ENCODE measurements at regions not wholly inside any gene's neighbourhood (a gene's known extent, or its start where the extent isn't known, plus 50 kb on each side); places are given as distances from the start of the nearest gene placed in this dataset.

GRCh38 chr16:85394456-85395206 is 218.5 kb upstream of the GSE1 start:
- no peak for DNase-seq

DNA sequence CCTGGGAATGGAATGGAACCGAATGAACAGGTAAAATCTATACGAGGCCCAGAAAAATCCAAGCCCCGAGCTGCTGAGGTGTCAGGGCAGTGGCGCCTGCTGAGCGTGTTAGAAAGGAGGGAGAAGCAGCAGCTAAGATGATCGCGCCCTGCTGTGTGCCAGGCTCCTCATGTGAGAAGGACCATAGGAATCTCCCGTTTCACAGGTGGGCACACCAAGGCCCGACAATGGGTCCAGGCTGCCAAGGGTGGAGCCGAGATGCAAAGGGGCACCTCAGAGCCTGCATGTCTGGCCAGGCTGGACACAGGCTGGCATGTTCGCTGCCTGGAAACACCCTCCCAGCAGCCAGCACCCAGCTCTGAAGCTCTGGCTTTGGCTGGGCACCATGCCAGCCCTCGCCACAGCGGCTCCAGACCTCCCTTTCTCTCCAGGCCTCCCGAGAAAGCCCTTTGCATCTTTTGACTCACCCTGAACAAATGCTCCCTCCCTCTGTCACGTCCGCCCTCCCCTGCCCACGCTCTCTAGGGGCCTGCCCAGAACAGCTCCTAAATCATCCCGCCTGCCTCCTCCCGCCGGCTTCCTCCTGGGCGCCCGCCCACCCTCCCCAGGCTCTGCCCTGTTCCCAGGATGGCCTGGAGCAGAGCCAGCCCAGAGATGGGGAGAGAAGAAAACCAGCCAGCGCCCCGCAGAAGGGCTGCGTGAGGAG is 217.8 kb upstream of the GSE1 start:
- DNase-seq, result peak in 1 of 2 donors; percentile 83

GRCh38 chr16:85395913-85396878 is 216.9 kb upstream of the GSE1 start:
- DNase-seq, result no peak

DNA sequence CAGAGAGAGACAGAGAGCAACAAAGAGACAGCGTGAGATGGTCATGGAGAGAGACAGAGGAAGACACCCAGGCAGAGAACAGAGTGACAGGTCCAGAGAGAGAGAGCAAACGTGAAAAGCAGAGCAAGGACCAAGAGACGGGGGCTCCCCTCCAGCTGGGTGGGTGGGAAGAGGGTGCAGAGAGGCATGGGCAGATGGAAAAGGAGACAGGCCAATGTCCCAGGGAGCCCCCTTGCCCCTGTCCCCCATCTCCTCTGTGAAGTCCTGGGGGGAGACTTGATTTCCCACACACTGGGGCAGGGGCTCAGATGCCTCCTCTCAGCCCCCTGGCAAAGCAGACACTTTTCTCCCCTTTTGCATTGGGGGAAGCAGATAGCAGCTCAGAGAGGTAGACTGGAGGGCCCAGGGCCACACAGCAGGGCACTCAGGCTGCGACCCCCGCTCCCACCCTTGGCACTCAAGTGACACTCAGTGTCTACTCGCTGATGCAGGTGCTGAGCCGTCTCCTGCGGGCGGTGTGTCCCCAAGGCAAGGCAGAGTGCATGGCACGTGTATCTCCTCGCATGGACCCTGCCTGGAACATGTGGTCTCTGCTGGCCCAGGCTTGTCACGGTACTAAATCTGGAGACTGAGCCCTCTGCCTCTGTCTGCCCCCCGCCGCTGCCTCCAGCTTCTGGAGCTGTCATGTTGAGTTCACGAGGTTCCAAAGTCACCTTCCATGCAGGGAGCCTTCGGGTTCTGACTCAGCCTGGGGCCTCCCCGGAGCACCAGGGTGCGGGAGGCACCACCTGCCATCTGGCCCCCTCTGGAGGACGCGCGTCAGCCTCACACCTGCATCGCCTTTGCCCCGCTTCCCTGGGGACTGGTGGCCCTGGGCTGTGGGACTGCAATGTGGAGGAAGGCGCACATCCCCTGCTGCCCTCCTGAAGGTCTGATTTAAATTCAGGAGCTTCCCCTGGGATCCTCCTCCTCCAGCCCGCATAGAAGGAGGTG is 215.9 kb upstream of the GSE1 start:
- no peak for DNase-seq

GRCh38 chr16:85398050-85398451 is 215.1 kb upstream of the GSE1 start:
- DNase-seq, result no peak

DNA sequence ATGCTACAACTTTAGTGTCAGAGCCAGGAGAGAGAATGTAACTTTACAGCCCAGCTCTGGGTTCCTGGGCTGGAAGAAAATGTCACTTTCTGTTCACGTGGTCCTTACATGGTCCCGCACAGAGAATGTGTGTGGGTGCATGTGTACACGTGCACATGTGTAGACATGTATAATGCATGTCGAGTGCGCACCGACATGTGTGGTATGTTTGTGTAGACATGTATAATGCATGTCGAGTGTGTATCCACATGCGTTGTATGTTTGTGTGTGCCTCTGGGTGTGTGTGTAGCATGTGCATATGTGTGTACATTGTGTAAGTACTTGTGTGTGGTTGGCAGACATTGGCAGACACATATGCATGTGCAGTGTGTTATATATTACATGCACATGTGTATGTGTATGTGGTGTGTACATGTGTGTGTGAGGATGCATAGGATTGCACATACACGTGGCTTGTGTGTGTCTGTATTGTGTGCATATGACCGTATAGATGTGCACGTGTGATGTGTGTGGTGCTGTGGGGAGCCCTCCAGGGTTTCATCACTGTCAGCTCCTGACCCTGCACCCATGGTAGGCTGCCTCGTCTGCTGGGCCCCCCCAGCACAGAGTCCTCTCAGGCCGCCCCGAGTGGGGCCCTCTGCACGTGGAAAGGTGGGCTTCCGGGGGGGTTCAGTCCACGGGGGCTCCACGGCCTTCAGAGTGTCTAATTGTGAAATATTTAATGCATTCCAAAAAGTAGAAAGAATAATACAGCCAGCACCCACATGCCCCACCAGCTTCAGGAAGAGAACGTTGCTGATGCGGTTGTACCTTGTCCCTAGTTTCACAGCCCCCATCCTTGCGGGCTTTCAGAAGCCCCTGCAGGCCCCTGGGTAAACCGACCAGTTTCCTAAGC is 214.2 kb upstream of the GSE1 start:
- DNase-seq, result no peak

- no peak for DNase-seq
Observed at GRCh38 chr16:85399583-85400284, 213.4 kb upstream of the GSE1 start.

DNA sequence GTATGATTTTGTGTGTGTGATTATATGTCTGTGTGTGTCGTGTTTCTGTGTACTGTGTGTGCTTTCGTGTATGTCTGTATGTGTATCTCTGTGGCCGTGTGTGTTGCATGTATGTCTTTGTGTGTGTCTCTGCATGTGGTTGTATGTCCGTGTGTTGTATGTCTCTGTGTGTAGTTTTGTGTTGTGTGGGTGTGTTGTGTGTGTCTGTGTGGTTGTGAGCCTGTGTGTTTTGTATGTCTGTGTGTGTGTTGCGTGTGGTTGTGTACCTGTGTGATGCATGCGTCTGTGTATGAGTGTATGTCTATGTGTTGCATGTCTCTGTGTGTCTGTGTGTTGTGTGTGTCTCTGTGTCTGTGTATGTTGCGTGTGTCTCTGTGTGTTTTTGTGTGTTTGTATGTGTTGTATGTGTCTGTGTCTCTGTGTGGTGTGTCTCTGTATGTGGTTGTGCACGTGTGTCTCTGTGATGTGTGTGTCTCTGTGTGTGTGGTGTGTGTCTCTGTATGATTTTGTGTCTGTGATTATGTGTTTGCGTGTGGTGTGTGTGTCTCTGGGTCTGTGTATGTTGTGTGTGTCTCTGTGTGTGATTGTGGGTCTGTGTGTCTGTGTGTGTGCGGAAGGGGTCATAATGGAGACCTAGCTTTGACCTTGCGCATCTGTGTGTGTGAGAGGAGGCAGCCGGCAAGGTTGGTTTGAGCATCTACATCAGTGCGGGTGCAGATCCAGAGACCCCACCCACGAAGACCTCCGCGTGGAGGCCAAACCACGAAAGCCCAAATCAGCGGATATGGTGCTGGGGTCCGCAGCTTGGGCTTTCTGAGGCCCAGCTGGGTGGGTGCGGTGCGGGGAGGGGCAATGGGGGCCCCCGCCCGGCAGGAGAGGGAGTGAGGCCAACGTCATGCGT is 212.6 kb upstream of the GSE1 start:
- DNase-seq, result no peak

DNA sequence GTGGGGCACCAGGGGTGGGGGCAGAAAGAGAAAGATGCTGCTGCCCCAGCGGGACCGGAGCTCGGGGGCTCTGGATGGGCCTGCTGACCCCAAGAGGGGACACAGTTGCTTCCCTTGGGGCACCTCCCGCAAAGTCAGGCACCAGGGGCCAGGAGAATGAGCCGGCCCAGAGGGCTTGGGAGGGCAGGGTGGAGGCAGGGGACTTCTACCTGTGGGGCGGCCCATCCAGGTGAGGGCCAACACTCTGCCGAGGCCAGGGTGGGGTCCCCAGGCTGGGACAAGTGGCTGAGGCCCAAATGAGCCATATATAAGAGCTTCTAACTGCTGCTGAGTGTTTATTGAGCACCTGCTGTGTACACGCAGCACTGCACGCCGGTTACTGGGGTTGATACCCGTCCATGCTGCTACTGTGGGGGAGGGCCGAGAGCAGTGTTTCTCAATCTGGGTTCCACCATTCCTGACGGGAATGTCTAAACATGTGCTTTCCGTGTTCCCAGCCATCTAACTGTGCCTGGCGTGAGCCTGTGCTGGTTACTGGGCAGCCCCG is 211.7 kb upstream of the GSE1 start:
- no peak for DNase-seq

- no peak for DNase-seq
Observed at GRCh38 chr16:85401917-85402766, 211.0 kb upstream of the GSE1 start.

- DNase-seq, result no peak
Observed at GRCh38 chr16:85402910-85403692, 210.0 kb upstream of the GSE1 start.

DNA sequence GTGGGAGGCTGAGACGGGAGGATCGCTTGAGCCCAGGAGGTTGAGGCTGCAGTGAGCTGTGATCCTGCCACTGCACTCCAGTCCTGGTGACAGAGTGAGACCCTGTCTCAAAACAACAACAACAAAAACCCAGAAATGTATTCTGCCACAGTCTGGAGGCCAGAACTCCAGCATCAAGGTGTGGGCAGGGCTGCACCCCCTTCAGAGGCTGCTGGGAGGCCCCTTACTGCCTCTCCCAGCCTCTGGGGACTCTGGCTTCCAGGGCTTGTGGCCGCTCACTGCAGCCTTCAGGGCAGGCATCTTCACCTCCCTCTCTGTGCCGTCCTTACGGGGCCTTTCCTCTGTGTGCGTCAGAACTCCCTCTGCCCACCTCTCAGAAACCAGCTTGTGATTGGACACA is 209.4 kb upstream of the GSE1 start:
- no peak for DNase-seq

DNA sequence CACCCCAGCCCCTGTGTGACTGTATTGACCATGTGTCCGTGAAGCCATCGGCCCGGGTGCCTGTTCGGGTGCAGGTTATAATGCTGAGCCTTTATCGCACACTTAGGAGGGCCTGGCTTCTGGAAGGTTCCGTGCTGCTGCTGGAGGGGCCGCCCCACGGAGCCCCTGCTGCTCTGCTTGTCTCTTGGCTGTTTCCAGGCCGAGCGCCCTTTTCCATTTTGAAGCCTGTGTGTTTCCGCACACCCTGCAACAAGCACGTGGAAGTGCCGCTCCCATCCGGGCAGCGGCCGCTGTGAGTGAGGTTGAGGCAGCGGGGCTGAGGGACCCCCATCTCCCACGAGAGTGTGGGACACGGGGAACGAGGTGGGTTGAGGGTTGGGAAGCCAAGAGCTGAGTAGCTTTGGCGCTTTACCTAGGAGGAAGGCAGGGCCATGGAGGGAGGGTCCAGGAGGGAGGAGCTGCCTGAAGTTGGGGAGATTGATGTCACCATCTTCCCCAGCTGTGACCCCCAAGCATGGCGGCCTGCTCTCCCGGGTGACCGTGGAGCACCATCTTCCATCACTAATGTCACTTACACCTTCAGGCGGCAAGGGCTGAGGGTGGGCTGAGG is 200.1 kb upstream of the GSE1 start:
- DNase-seq, result no peak

DNA sequence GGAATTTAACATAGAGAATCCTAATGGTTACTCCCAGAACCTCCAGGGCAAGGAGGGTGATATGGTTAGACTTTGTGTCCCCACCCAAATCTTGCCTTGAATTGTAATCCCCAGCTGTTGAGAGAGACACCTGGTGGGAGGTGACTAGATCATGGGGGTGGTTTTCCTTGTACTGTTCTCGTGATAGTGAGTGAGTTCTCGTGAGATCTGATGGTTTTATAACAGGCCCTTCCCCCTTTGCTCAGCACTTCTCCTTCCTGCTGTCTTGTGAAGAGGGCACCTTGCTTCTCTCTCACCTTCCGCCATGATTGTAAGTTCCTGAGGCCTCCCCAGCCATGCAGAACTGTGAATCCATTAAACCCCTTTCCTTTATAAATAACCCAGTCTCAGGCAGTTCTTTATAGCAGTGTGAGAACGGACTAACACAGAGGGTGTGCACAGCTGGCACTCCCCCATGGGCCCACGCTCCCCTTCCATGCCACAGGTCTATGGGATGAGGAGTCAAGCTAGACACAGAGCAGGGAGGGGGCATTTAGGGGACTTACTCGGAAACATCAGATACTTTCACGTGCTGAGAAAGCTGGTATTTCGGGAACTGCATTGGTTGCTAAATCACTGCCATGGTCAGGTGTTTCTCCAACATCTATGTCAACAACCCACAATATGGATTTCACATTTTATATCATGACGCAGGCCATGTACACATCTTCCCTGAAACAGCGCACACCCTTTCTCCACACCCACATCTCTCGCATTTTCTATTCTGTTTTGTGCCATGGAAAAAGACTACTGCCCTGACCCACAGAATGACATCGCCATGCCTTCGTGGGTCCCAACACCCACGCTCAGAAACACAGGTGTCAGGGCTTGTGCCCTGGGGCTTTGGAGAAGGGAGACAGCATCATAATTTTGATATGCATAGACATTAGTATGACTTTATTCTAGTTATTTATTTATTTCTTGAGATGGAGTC is 199.1 kb upstream of the GSE1 start:
- DNase-seq, result no peak
